GM21528 (cell line): ENCODE measurements at regions not wholly inside any gene's neighbourhood (a gene's known extent, or its start where the extent isn't known, plus 50 kb on each side); places are given as distances from the start of the nearest gene placed in this dataset.
"Not testable (repeated sequence)": the region's sequence is repeated elsewhere in the genome, so short reads cannot be mapped to it uniquely, and the experiment has no call there.

Experiments used
- ATAC-seq: cut with Tn5 transposase; IDR thresholded peaks from one replicate; pipeline ENCODE4 v1.9.1; 2021; ENCODE audit warnings: mild to moderate bottlenecking, moderate library complexity; ENCODE audit not compliant: unreplicated experiment, low FRiP score

GRCh38 chr13:73168226-73168952, 109.6 kb downstream of the KLF5 start:
- no peak for ATAC-seq

DNA sequence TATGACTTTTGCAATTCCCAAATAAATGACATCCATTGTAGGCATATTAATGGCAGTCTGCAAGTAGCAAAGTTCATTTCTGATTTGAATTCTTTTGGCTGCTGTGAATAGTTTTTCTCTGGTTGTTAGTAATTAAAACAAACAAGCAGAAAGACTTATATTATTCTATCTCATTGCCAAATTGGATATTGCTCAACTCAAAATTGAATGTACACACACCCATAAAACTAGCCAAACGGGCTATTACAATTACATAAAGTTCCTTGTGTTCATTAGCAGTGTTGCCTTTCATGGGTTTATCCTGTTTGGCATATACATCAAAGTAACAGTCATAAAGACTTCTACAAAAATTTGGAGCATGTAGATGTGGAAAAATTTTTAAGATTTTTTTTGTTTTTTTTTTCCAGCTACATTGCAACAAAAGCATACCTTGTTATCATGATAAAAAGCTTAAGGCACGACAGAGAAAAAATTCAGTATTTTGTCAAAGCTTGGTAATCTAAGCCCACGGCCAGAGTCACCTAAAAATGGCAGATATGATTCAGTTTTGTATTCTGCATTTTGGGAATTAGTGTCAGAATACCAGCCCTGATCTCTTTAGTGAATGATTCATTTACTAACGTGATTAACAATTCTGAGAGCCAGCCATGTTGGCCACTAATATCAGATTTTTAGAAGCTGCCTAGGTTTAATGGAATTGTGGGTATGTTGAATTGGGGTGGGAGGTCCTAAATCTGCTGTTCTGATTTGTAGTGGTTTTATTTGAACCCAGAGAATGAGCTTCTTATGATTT, 108.4 kb downstream of the KLF5 start:
- ATAC-seq: no peak

DNA sequence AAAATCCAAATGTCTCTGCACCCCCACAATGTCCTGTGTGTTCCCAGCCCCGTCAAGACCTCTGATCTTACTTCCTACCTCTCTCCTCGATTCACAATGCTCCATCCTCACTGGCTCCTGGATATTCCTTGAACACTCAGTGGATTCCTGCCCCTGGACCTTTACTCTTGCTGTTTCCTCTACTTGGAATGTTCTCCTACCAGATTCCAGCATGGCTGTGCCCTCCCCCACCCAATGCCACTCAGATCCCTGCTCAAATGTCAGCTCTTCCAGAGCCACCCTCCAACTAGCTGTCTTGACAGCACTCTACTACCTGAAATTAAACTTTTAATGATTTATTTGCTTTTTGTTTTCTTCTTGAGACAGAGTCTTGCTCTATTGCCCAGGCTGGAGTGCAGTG, 107.4 kb downstream of the KLF5 start:
- no peak for ATAC-seq

GRCh38 chr13:73162912-73163911, 104.4 kb downstream of the KLF5 start:
- ATAC-seq: no peak

- not testable (repeated sequence) for ATAC-seq
These were observed 101.7 kb downstream of the KLF5 start for GRCh38 chr13:73160371-73161031.

GRCh38 chr13:73158851-73159250, 100.0 kb downstream of the KLF5 start:
- ATAC-seq: no peak

GRCh38 chr13:73157031-73157430, 98.2 kb downstream of the KLF5 start:
- ATAC-seq: no peak

DNA sequence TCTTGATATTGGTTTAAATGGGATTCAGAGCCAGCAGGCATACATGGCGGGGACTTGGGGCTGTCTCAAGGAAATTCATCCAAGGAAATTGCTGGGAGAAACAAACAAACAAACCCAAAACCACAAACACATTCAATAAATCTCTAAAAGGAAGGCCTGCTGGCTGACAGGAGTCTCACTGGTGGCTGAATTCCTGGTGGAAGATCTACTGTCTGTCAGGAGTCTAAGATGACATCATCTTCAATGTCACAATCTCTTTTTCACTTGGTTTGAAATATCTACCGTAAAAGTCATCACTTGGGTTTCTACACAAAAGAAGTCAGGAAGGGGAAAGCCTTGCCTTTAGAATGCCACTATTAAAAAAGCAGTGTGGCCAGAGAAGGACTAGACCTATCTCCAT, 87.9 kb downstream of the KLF5 start:
- ATAC-seq: no peak

- no peak for ATAC-seq
These were observed 83.3 kb downstream of the KLF5 start for GRCh38 chr13:73142071-73142470.

DNA sequence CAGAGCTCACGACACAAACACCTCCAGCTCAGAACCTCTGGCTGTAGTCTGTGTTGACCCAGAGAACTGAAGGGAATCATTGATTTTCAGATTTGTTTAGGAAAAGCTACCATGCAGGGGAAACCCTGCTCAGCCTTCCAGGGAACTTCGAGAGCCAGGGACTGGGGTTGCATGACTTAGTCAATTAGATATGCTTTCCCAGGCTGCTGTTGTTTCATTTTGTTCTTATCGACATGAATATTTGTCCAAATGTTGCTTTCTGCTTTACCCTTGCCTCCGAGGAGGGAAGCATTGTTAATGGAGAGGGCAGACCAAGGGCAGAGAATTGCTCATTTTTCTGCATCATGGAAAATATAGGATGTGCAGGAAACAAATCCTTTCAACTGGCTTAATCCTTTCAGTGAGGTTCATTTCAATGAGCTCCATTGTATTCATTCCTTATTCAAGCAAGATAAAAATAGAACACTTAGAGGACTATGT, 82.5 kb downstream of the KLF5 start:
- ATAC-seq: no peak

- no peak for ATAC-seq
These were observed 82.0 kb downstream of the KLF5 start for GRCh38 chr13:73140801-73141200.

GRCh38 chr13:73138638-73139491, 80.1 kb downstream of the KLF5 start:
- no peak for ATAC-seq

- no peak for ATAC-seq
These were observed 79.5 kb downstream of the KLF5 start for GRCh38 chr13:73138276-73138637.

DNA sequence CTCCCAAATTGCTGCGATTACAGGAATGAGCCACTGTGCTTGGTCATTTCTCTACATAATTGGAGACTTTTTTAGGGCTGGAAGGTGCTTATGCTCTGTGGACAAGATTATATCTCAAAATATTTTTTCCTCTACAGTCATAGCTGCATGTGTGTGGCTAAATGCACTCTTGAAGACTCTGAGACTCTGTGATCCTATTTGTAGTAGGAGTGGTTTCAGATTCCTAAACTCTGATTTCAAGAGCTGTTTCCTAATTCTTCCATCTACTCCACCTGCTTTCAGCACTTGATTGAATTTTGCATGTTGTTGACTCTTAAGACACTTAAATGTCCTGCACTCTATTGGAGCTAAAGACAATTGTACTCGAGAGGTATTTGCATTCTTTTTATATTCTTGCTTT, 78.0 kb downstream of the KLF5 start:
- ATAC-seq: no peak

GRCh38 chr13:73133531-73133930, 74.7 kb downstream of the KLF5 start:
- no peak for ATAC-seq

GRCh38 chr13:73131247-73131646, 72.4 kb downstream of the KLF5 start:
- no peak for ATAC-seq

DNA sequence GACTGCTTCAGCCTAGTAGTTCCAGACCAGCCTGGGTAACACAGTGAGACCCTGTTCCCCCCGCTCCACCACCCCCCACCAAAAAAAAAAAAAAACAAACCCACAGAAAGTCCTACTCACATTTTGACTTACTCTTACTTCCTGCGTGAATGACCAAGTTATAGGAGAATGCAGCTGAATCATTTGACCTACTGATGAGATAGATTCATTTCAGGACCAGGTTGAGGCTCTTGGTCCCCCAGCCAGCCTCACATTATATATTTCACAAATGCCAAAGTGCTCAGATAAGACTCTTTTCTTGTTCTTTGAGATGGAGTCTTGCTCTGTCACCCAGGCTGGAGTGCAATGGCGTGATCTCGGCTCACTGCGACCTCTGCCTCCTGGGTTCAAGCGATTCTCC, 70.2 kb downstream of the KLF5 start:
- ATAC-seq: no peak
